ENCODE measurements at regions not wholly inside any gene's neighbourhood (a gene's known extent, or its start where the extent isn't known, plus 50 kb on each side); places are given as distances from the start of the nearest gene placed in this dataset.

- no peak for TF ChIP-seq EZH2 (IDR thresholded peaks at IDR 0.05; ENCODE audit: borderline replicate concordance, low read depth, low read length, poor library complexity, severe bottlenecking)
- no peak for TF ChIP-seq CTCF (conservative IDR thresholded peaks at IDR 0.05; ENCODE audit: low read depth, low read length)
These were observed 483.4 kb upstream of the LARGE1 start for GRCh38 chr22:34403667-34404066.

All from A673 (cell line).